H1 (cell line): ENCODE measurements at regions not wholly inside any gene's neighbourhood (a gene's known extent, or its start where the extent isn't known, plus 50 kb on each side); places are given as distances from the start of the nearest gene placed in this dataset.

Experiments used
- CTCF ChIA-PET: fragments of 300-600 bp; sonication (Branson Sonifier 250); formaldehyde crosslinking; loops from one replicate; lab custom pipeline; 2021; ENCODE audit not compliant: partially characterized antibody; lab: Charles Lee
- POLR2A ChIA-PET: fragments of 300-600 bp; sonication (Branson Sonifier 250); formaldehyde crosslinking; loops from one replicate; lab custom pipeline; 2021; ENCODE audit warnings: inconsistent platforms; ENCODE audit not compliant: partially characterized antibody; lab: Charles Lee
- DNase-seq, 2 experiments: peaks; one replicate each; pipeline versions ENCODE4 v3.0.0 to v3.0.0-alpha.2; 2010 to 2022; ENCODE audit warnings: low spot score in 2 of 2, low read depth in 1 of 2, mixed read lengths in 1 of 2
- FAIRE-seq: peaks from 2 replicates; lab custom pipeline; 2011; peaks lifted over from hg19 to GRCh38; lab: Jason Lieb, UNC
- H2AFZ ChIP-seq: 2 replicates; pipeline ENCODE4 v1.8.1; 2012; ENCODE audit warnings: low read length, inconsistent platforms
- H2AK5ac ChIP-seq: 2 replicates; pipeline ENCODE4 v1.6.1; 2013; ENCODE audit warnings: low read depth, low read length
- H2BK120ac ChIP-seq: replicated peaks from 2 replicates; pipeline ENCODE3; 2013; ENCODE audit warnings: low read depth, low read length, inconsistent platforms
- H2BK12ac ChIP-seq: 2 replicates; pipeline ENCODE4 v1.6.1; 2013; ENCODE audit warnings: low read depth, low read length
- H2BK15ac ChIP-seq: 2 replicates; pipeline ENCODE4 v1.6.1; 2013; ENCODE audit warnings: low read length
- H2BK20ac ChIP-seq: 2 replicates; pipeline ENCODE4 v1.6.1; 2013; ENCODE audit warnings: low read length
- H2BK5ac ChIP-seq: 2 replicates; pipeline ENCODE4 v1.6.1; 2013; ENCODE audit warnings: low read depth, low read length
- H3K14ac ChIP-seq: 2 replicates; pipeline ENCODE4 v1.6.1; 2013; ENCODE audit warnings: inconsistent platforms; ENCODE audit not compliant: insufficient read length
- H3K18ac ChIP-seq: 2 replicates; pipeline ENCODE4 v1.6.1; 2013; ENCODE audit warnings: low read length; ENCODE audit errors: extremely low read depth
- H3K23ac ChIP-seq: 2 replicates; pipeline ENCODE4 v1.6.1; 2013; ENCODE audit warnings: inconsistent platforms; ENCODE audit not compliant: insufficient read length
- H3K23me2 ChIP-seq: 2 replicates; pipeline ENCODE4 v1.6.1; 2013; ENCODE audit warnings: low read depth, low read length
- H3K27ac ChIP-seq: 2 replicates; pipeline ENCODE4 v1.6.1; 2011; ENCODE audit warnings: low read depth, low read length, inconsistent platforms
- H3K27me3 ChIP-seq, 4 experiments: replicated peaks in 1 of 4; 1 replicate in 1 of 4; 2 replicates in 3 of 4; pipeline versions ENCODE4 v1.6.1 to v1.8.1; 2011 to 2013; ENCODE audit warnings: low read length in 3 of 4, mild to moderate bottlenecking in 3 of 4, inconsistent platforms in 2 of 4, mixed read lengths in 2 of 4, moderate library complexity in 1 of 4; ENCODE audit not compliant: control insufficient read depth in 3 of 4, insufficient read depth in 3 of 4; ENCODE audit errors: extremely low read depth in 1 of 4
- H3K36me3 ChIP-seq, 4 experiments: 2 replicates each; pipeline versions ENCODE4 v1.6.1 to v1.8.1; 2011 to 2013; ENCODE audit warnings: mild to moderate bottlenecking in 4 of 4, low read length in 3 of 4, moderate library complexity in 2 of 4, control low read depth in 1 of 4, inconsistent platforms in 1 of 4; ENCODE audit not compliant: insufficient read depth in 4 of 4, control insufficient read depth in 2 of 4
- H3K4ac ChIP-seq: replicated peaks from 2 replicates; pipeline ENCODE3; 2013; ENCODE audit warnings: low read length, low read depth, mixed read lengths, inconsistent platforms; ENCODE audit not compliant: insufficient read length
- H3K4me1 ChIP-seq, 4 experiments: replicated peaks in 1 of 4; 1 replicate in 1 of 4; 2 replicates in 3 of 4; pipeline versions ENCODE4 v1.6.1 to v1.8.1; 2011 to 2013; ENCODE audit warnings: low read length in 3 of 4, inconsistent platforms in 2 of 4, mixed read lengths in 1 of 4; ENCODE audit not compliant: insufficient read depth in 4 of 4, control insufficient read depth in 3 of 4
- H3K4me2 ChIP-seq, 2 experiments: 2 replicates each; pipeline versions ENCODE4 v1.6.1 to v1.8.1; 2011 to 2013; ENCODE audit warnings: low read depth in 2 of 2, low read length in 2 of 2, control low read depth in 1 of 2, inconsistent platforms in 1 of 2, mild to moderate bottlenecking in 1 of 2; ENCODE audit not compliant: insufficient read depth in 1 of 2
- H3K4me3 ChIP-seq, 4 experiments: fragments of 200-600, 300-600 bp in 1 of 4; sonication (generic), shearing (Covaris generic), sonication (Bioruptor Twin) in 1 of 4; 2 replicates each; pipeline versions ENCODE4 v1.5.1 to v1.8.1; 2011 to 2016; ENCODE audit warnings: low read length in 4 of 4, low read depth in 3 of 4, control low read depth in 2 of 4, inconsistent platforms in 2 of 4, mild to moderate bottlenecking in 2 of 4, mixed read lengths in 1 of 4, moderate library complexity in 1 of 4; ENCODE audit not compliant: insufficient read depth in 2 of 4; ENCODE audit errors: extremely low read depth in 1 of 4
- H3K56ac ChIP-seq: replicated peaks from 2 replicates; pipeline ENCODE3; 2013; ENCODE audit warnings: low read depth, mild to moderate bottlenecking, mixed read lengths, low read length, inconsistent platforms; ENCODE audit not compliant: insufficient read length
- H3K79me1 ChIP-seq: 2 replicates; pipeline ENCODE4 v1.6.1; 2013; ENCODE audit warnings: low read depth, low read length, control low read depth
- H3K79me2 ChIP-seq, 2 experiments: 2 replicates each; pipeline versions ENCODE4 v1.6.1 to v1.8.1; 2012 to 2013; ENCODE audit warnings: low read length in 2 of 2, mild to moderate bottlenecking in 2 of 2, inconsistent platforms in 1 of 2; ENCODE audit not compliant: insufficient read depth in 2 of 2, control insufficient read depth in 1 of 2
- H3K9ac ChIP-seq, 4 experiments: replicated peaks in 1 of 4; 1 replicate in 1 of 4; 2 replicates in 3 of 4; pipeline versions ENCODE4 v1.6.1 to v1.8.1; 2011 to 2013; ENCODE audit warnings: low read depth in 3 of 4, low read length in 3 of 4, control low read depth in 2 of 4, mild to moderate bottlenecking in 2 of 4, moderate library complexity in 2 of 4, inconsistent platforms in 1 of 4; ENCODE audit errors: extremely low read depth in 1 of 4
- H3K9me3 ChIP-seq, 2 experiments: 2 replicates each; pipeline versions ENCODE4 v1.6.1 to v1.8.1; 2012 to 2013; ENCODE audit warnings: mild to moderate bottlenecking in 2 of 2, moderate library complexity in 2 of 2, control low read depth in 1 of 2, inconsistent platforms in 1 of 2, low read depth in 1 of 2, low read length in 1 of 2, mixed read lengths in 1 of 2; ENCODE audit not compliant: insufficient read depth in 2 of 2
- H4K20me1 ChIP-seq, 2 experiments: replicated peaks in 1 of 2; 2 replicates each; pipeline versions ENCODE3 to v1.8.1; 2011 to 2013; ENCODE audit warnings: inconsistent platforms in 2 of 2, low read length in 2 of 2, mild to moderate bottlenecking in 1 of 2; ENCODE audit not compliant: insufficient read depth in 2 of 2, control insufficient read depth in 1 of 2
- H4K5ac ChIP-seq: 2 replicates; pipeline ENCODE4 v1.6.1; 2013; ENCODE audit warnings: low read length, low read depth, mixed read lengths, inconsistent platforms; ENCODE audit not compliant: insufficient read length
- H4K8ac ChIP-seq: 2 replicates; pipeline ENCODE4 v1.8.0; 2013; ENCODE audit warnings: mild to moderate bottlenecking, moderate library complexity, low read length, inconsistent platforms; ENCODE audit not compliant: insufficient read depth; ENCODE audit errors: extremely low read depth
- H4K91ac ChIP-seq: replicated peaks from 2 replicates; pipeline ENCODE3; 2013; ENCODE audit warnings: low read length, mixed read lengths, inconsistent platforms; ENCODE audit not compliant: insufficient read length
- CTBP2 ChIP-seq: IDR thresholded peaks from 2 replicates; pipeline ENCODE4 v1.7.0; 2011; ENCODE audit warnings: borderline replicate concordance, mild to moderate bottlenecking, moderate library complexity, mixed read lengths, low read length; ENCODE audit not compliant: insufficient read depth, insufficient read length
- PHF8 ChIP-seq: fragments of 200-600 bp; sonication (generic); conservative IDR thresholded peaks from 2 replicates; pipeline ENCODE4 v1.7.1; 2012; ENCODE audit warnings: low read depth, mild to moderate bottlenecking, inconsistent platforms, low read length, moderate library complexity
- TEAD4 ChIP-seq: IDR thresholded peaks from 2 replicates; pipeline ENCODE4 v1.6.1; 2012; ENCODE audit warnings: low read depth, low read length, inconsistent platforms, mixed read lengths
- USF2 ChIP-seq: IDR thresholded peaks from 2 replicates; pipeline ENCODE4 v1.6.1; 2011; ENCODE audit warnings: low read length, improper control_type of control experiment
- WGBS, 2 experiments: shearing (Covaris generic) in 1 of 2; methylation state at CpG; one replicate each; pipeline versions ENCODE4 v1.1.6 to v1.1.7; 2013 to 2015; ENCODE audit warnings: low lambda C conversion rate in 2 of 2, mixed read lengths in 2 of 2, inconsistent platforms in 1 of 2, low coverage in 1 of 2, missing lambda C conversion rate in 1 of 2; ENCODE audit not compliant: insufficient replicate concordance in 2 of 2, insufficient coverage in 1 of 2, insufficient read length in 1 of 2; ENCODE audit errors: extremely low coverage in 1 of 2, missing lambda C conversion rate in 1 of 2; 5-methylcytosine and 5-hydroxymethylcytosine counted together

- Histone ChIP-seq H3K18ac (no peak overlapping the region), H3K4me2 (no peak overlapping the region), H3K79me1 (no peaks in the 10 kb centered on the region), H4K5ac (no peak overlapping the region), H3K56ac (no peak overlapping the region), H2BK20ac (no peak overlapping the region), H3K23me2 (no peaks in the 10 kb centered on the region), H3K23ac (no peak overlapping the region), H4K91ac (no peak overlapping the region), H3K36me3 (no peaks in the 10 kb centered on the region), H2AK5ac (no peak overlapping the region), H2BK12ac (no peak overlapping the region), H4K8ac (no peak overlapping the region), H3K14ac (no peak overlapping the region), H3K9ac (no peak overlapping the region), H3K9me3 (no peaks in the 10 kb centered on the region), H2BK15ac (no peak overlapping the region), H3K4me1 (no peaks in the 10 kb centered on the region), H2BK120ac (no peak overlapping the region), H3K27me3 (no peaks in the 10 kb centered on the region; a peak in 1 of 7 replicates), H3K27ac (no peak overlapping the region), H2AFZ (no peak overlapping the region), H4K20me1 (no peaks in the 10 kb centered on the region), H3K4ac (no peak overlapping the region), H3K79me2 (no peaks in the 10 kb centered on the region), H3K4me3 (no peak overlapping the region), H2BK5ac (no peak overlapping the region)
- DNase-seq (no peak), FAIRE-seq (no peak)
- POLR2A ChIA-PET: no interaction called here
- TF ChIP-seq CTBP2 (no peak), PHF8 (no peak), USF2 (no peak), TEAD4 (no peak)
- CTCF ChIA-PET: no interaction called here
- WGBS, 2 experiments: 74% methylated on average over 3 of the region's 3 CpGs; no CpG with 5 or more reads in 1 of the 2 experiments
Measured at GRCh38 chr11:25902476-25902875, 429.5 kb upstream of the ANO3 start.
